Epidermal melanocyte (primary cell): ENCODE measurements at regions not wholly inside any gene's neighbourhood (a gene's known extent, or its start where the extent isn't known, plus 50 kb on each side); places are given as distances from the start of the nearest gene placed in this dataset.
"Not testable (repeated sequence)": the region's sequence is repeated elsewhere in the genome, so short reads cannot be mapped to it uniquely, and the experiment has no call there.

Experiments
- DNase-seq: peaks from one replicate; pipeline ENCODE4 v3.0.0; 2011; ENCODE audit warnings: low spot score; ENCODE audit not compliant: insufficient read length

- no peak for DNase-seq
Observed at GRCh38 chr6:67775333-67775732, 859.7 kb upstream of the ADGRB3 start.

DNA sequence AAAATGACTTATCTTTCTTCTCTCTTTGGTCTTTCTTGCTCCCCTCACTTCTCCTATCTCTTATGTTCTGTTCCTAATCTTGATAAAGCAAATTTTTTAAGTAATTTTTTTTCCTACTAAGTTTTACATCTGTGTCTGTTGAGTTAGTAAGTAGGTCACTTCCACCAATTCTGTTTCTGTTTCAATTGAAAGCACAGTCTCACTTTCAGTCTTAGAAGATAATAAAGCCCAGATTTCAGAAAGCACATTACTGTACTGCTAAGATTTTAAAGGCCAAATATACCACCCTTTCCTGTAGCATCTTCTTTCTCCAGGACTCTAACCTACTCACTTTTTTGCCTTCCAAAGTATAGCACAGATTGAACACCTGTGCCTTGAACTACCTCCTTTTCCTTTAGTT, 866.1 kb upstream of the ADGRB3 start:
- DNase-seq: no peak

GRCh38 chr6:67767046-67767822, 867.8 kb upstream of the ADGRB3 start:
- not testable (repeated sequence) for DNase-seq

DNA sequence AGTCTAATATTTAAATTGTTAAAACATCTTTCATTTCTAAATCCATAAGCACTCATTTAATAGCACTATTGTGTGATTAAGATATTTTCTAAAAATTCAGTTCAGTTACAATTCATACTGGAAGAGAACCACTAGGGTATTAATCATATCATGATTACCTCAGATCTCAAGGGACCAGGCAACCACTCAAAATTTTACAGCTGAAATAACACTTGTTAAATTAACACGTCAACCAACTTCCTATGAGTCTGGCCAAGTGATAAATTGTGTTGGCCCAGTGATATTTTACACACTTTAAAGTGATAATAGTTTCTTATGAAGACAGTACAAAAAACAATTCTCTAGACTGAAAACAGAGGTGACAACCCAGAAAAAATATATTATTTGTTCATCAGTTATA, 869.0 kb upstream of the ADGRB3 start:
- no peak for DNase-seq

- DNase-seq: no peak
Observed at GRCh38 chr6:67759001-67759400, 876.1 kb upstream of the ADGRB3 start.

DNA sequence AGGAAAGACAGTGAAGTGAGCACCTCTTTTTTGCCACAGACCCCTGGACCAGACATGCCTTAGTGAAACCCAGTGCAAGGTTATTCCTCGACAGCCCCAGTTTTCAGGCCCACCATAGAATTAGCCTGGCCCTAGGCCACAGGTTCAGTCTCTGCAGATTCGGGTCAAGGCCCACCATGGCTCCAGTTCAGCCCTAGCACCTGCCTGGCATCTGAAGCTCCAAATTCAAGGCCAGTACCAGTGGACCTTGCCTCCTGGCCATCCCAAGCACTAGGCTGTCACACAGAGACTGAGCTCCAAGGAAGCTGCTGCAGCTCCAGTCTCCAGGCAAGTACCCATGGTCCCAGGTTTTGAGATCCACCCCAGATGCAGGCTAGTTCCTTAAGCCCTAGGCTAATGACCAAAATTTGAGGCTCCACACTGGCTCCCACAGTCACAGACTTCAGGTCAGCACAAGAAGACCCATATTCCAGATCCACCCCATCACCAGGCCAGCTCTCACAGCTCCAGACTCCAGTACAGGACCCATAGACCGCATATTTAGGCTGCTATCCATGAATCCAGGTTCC, 877.5 kb upstream of the ADGRB3 start:
- no peak for DNase-seq

DNA sequence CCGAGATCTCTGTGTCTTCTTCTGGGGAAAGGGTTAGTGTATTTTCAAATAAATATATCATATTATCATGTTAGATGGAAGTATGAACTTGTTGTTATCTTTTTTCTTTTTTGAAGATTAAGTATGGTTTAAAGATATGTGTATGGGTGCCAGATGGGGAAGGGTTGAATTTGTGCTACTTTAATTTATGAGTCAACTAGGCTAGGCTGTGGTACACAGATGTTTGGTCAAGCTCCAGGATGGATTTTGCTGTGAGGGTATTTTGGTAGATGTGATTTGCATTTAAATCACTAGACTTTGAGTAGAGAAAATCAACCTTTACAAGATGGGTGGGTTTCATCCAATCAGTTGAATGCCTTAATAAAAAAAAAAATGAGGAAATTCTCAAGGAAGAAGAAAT, 886.6 kb upstream of the ADGRB3 start:
- DNase-seq: peak; percentile 22

DNA sequence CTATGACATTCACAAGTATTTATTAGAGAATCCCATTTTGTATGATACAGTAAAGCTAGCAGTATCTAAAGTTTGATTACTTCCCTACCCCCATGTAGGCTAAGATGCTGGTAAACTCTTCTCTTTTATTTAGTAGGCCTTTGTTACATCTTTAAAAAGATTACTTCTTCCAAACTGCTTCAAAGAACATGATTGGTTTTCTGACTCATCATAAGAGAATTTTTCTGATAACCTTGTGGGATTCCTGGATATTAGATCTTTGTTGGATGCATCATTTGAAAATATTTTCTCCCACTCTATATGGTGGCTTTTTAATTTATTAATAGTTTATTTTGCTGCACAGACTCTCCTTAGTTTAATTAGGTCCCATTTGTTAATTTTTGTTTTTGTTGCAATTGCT, 898.3 kb upstream of the ADGRB3 start:
- no peak for DNase-seq

DNA sequence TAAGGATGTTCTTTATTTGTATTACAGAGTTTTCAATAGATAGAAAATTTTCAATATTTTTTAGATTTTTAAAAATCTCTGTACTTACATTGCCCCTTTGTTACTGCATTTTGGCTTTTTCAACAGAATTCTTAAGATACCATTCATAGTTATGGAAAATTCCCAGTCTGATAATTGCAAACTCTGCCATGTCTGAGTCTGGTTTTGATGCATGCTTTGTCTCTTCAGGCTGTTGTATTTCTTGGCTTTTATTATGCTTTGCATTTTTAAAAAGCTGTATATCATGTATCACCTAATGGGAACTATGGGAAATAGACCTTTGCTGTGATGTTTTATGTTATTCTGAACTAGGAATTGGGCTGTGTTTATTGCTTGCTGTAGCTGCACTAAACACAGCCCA, 898.9 kb upstream of the ADGRB3 start:
- DNase-seq: no peak

DNA sequence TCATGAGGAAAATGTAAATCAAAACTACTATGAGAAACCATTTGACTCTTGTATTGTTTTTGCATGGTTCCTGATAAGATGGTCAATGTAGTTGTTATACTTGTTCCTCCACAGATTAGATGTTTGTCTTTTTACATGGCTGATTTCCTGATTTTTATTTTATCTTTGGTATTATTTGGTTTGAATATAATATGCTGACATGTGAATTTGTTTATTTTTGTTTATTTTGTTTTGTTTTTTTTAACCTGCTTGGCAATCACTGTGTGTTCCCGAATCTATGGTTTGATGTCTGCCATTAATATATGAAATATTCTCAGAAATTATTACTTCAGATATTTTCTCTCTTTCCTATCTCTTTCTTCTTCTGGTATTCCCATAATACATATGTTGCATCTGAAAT, 899.5 kb upstream of the ADGRB3 start:
- no peak for DNase-seq

- no peak for DNase-seq
Observed at GRCh38 chr6:67722861-67723261, 912.2 kb upstream of the ADGRB3 start.

DNA sequence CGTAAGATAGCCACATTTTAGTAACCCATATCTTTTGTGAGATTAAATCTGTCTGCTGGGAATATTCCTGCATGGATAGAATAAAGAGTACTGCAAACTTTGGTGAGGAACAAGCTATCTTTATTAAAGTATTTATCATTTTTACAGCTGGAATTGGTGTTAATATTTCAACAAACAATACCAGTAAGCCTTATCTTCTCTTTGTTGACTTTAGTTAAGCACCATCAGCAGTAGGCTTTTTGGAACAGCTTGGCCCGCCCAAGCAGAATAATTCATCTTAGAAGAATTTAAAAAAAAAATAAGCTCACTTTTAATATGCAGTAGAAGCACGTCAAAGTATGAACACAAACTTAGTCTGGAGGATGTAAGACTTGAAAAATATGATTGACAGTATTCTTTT, 917.8 kb upstream of the ADGRB3 start:
- no peak for DNase-seq

DNA sequence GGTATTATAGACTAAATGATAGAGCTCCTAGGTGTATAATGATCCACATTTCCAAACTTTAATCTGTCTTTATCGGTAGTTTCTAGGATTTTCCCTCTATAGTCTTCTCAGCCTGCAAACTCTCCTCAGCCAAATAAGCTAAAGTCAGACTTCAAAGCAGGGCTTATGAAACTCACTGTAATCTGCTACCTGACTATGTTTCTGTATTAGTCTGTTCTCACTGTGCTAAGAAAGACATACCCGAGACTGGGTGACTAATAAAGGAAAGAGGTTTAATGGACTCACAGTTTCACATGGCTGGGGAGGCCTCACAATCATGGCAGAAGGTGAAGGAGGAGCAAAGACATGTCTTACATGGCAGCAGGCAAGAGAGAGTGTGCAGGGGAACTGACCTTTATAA, 928.7 kb upstream of the ADGRB3 start:
- DNase-seq: no peak

- no peak for DNase-seq
Observed at GRCh38 chr6:67698534-67698933, 936.5 kb upstream of the ADGRB3 start.

DNA sequence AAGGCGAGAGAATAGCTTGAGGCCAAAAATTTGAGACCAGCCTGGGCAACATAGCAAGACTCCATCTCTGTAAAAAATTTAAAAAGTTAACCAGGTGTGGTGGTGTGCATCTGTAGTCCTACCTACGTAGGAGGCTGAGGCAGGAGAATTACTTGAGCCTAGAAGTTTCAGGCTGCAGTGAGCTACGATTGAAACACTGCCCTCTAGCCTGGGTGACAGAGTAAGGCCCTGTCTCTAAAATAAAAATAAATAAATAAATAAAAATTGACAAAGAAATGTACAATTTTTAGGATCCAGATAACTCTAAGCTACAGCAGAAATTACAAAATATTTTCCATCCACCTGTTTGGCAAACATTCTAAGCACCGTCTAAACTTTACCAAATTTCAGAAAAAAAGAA, 941.0 kb upstream of the ADGRB3 start:
- DNase-seq: no peak

GRCh38 chr6:67689329-67689728, 945.8 kb upstream of the ADGRB3 start:
- no peak for DNase-seq

DNA sequence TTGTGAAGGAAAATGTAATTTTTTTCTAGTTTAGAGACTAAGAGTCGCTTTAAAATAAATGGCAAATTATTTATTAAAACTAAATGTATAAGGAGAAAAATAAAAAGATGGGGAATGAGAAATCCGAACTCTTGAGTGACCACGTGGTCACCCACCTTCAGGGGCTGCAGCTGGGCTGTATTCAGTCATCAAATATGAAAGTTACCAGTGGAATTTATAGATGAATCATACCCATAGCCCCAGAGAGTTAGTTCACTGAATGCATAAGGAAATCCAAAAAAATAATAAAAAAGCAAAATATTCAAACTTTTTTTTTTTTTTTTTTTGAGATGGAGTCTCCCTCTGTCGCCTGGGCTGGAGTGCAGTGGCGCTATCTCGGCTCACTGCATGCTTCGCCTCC, 947.7 kb upstream of the ADGRB3 start:
- no peak for DNase-seq

- not testable (repeated sequence) for DNase-seq
Observed at GRCh38 chr6:67686225-67686624, 948.9 kb upstream of the ADGRB3 start.

DNA sequence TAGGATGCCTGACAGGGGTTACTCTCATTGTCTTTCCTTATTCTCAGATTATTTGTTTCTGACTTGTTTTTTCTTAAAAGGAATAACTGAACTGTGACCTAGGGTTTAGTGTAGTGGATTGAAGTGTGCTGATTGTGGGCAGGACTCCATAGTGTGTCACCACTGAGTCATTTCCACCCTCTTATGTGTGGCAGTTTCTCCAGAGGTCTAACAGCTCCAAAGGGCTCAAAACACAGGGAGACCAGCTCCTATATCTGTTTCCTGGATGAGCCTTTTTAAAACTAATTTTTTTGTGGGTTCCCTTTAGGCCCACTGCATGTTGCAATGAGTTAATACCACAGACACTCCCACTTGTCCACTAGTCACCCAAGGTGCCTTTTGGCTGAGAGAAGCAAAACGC, 951.1 kb upstream of the ADGRB3 start:
- no peak for DNase-seq

- no peak for DNase-seq
Observed at GRCh38 chr6:67680297-67680932, 954.7 kb upstream of the ADGRB3 start.

DNA sequence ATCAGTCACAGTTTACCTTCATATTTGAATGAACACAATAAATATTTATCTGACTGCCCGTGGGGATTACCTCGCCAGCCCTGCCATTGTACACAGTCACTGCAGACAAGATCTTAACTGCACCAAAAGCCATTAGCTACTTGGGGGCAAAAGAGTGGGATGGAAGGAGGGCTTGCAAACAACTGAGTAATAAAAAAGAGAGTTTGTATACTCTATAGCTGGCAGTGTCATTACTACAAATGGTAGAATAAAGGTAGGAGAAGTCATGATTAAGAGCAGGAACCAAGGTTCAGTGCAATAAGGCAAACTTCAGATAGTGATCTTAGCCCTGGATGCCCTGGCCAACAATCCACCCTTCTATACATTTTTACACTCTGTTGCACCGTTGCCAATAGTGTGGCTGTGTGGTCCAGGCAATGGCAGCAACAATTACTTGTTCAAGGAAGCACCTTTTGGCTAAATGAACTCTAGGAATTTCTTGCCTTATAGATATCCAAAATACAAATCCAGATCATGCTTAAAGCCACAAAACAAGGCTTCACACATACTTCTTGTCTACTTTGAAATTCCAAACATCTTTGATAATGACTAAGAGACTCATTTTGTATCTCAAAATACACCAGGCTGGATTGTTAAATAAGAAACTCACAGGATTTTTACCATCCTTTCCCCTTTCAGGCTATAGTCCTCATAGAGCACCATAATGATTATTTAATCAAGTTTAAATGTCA, 955.4 kb upstream of the ADGRB3 start:
- no peak for DNase-seq

GRCh38 chr6:67676892-67677291, 958.2 kb upstream of the ADGRB3 start:
- DNase-seq: no peak
